ENCODE measurements at regions not wholly inside any gene's neighbourhood (a gene's known extent, or its start where the extent isn't known, plus 50 kb on each side); places are given as distances from the start of the nearest gene placed in this dataset.

DNA sequence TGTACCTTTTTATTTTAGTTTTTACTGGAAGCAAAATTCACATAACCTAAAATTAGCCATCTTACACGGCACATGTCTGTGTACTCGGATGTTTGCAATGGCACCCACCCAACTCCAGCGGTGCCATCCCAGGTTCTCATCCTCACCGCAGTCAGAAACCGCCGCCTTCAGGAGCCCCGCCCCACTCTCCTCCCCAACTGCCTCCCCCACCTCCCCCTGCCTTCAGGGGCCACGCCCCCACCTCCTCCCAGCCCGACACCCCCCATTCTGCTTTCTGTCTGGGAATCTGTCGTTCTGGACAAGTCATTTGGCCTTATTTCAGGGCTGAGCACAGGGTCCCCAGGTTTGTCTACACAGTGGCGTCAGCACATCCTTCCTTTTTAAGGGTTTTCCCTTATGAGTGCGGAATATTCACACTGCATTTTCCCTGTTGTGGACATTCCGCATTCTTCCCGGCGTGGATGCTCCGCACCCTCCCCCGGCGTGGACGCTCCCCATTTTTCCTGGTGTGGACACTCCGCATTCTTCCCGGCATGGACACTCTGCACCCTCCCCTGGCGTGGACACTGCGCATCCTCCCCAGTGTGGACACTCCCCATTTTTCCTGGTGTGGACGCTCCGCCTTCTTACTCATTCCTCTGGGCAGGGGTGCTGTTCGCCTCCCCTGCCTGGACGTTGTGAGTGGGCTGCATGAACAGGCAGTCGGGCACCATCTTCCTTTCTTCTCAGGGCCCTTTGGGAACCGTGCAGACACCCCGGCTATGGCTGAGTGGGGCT is 135.4 kb upstream of the NKX1-1 start:
- DNase-seq: no peak

- DNase-seq: no peak
Observed at GRCh38 chr4:1540601-1541375, 134.5 kb upstream of the NKX1-1 start.

GRCh38 chr4:1539859-1540600 is 133.8 kb upstream of the NKX1-1 start:
- no peak for DNase-seq

DNA sequence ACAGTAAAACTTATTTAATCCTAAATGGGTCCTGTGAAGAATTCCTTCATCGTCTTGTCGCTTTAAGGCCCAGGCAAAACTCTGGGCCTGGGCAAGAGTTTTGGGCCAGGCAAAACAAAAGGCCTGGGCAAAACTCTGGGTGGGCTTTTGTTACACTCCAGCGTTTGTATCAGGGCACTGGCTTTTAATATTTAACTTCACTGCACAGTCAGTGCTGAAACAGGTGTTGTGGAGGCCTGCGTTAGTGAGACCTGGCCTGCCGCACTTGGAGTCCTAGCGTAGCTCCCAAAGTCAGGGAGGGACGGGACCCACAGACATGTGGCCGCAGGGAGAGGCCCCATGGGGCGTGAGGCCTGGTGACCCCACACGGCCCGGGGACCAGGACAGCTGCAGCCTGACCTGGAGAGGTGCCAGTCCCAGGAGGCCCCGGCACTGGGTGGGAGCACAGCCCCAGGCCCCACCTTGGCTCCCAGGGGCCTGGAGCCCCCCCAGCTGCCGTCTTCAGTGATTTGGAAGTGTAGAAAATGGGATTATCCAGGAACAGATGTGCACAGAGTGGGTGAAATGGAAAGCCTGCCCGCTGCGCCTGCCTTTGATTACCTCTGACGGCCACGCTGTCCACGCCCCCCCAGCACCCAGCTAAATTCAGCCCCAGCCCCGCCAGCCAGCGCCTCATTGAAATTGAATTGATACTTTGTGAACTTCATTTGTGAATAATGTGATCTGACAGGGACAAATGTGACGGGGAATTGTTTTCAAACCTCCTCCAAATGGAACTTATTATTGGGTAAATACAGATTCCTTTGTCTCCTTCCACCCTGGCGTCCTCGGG is 132.9 kb upstream of the NKX1-1 start:
- DNase-seq: no peak

GRCh38 chr4:1538096-1538410 is 131.8 kb upstream of the NKX1-1 start:
- DNase-seq: no peak

GRCh38 chr4:1537410-1538095 is 131.3 kb upstream of the NKX1-1 start:
- DNase-seq: no peak

GRCh38 chr4:1536579-1537409 is 130.6 kb upstream of the NKX1-1 start:
- DNase-seq: no peak

- no peak for DNase-seq
Observed at GRCh38 chr4:1535926-1536578, 129.8 kb upstream of the NKX1-1 start.

DNA sequence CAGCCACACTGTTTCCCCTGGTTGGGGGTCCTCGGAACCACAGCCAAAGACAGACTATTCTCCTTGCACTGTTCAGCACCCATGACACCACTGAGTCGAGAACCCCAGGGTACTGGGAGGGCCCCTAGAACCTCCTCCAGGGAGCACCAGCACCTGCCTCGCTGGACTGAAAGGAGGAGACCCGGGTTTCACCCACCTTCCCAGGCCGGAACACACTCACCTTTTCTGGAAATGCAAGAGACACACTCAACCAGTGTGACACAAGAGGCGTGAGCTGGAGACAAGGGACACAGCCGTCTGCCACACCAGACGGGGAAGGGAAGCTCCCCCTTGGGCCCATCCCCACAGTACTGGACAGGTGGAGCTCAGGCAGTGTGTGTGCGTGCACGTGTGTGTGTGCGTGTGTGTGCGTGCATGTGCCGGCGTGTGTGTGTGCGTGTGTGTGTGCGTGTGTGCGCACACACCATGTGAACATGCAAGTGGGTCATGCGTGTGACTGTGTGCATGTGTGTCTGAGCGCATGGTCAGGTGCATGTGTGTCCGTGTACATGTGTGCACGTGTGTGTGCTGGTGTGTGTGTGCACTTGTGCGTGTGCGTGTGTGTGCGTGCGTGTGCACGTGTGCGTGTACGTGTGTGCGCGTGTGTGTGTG is 128.8 kb upstream of the NKX1-1 start:
- DNase-seq: no peak

- no peak for DNase-seq
Observed at GRCh38 chr4:1534095-1534872, 128.0 kb upstream of the NKX1-1 start.

GRCh38 chr4:1533501-1534064 is 127.3 kb upstream of the NKX1-1 start:
- no peak for DNase-seq

DNA sequence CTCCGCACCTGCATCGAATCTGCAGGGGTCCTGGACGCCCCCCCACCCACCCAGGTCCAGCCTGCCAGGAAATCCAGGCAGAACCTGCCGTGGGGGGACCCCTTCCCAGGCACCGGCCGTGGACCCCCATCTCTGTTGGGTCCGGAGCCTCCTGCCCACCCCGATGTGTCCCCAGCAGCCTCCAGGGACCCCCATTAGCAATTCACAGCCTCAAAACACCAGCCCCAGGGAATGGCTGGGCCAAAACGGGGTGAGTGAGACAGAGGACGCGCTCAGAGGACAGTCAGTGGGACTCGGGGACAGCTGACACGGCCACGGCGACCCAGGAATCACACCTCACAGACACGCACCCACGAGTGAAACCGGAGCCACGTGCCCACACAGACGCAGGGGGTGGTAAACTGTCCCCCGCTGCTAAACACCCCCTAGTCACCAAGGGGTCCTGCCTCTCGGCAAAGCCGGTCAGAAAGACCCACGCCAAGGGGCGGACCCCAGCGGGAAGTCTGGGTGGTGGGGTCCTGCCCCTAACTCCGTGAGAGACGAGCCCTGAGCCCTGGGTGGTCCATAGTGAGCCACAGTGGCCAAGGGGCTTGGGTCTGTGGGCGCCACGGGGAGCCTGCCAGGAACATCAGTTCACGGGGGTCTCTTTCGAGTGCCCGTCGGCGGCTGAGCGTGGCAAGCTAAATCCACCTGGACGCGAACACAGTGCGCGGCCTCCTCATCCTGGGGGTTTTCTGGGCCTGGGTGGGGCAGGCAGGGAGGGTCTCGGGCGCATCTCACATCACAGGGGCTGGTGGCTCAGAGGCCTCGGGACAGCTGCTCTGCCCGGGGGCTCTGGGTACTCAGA is 126.5 kb upstream of the NKX1-1 start:
- DNase-seq: no peak

GRCh38 chr4:1531683-1532548 is 125.7 kb upstream of the NKX1-1 start:
- DNase-seq: no peak

- no peak for DNase-seq
Observed at GRCh38 chr4:1530356-1530755, 124.1 kb upstream of the NKX1-1 start.

DNA sequence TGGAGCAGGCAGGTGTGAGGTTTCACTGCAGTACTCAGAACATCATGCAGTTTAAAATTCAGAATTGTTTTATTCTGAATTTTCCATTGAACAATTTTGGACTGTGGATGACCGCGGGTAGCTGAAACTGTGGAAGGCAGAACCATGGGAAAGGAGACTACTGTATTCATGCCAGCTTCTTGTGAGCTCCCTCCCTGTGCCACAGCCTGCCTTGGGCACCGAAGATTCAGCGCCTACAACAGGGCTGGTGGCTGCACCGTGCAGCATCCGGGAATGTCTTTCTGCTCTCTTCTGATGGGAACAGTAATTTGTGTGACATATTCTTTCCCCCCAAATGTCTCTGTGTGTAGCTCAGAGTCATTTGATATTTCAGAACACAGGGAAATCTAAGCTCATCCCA is 118.5 kb upstream of the NKX1-1 start:
- DNase-seq: no peak

DNA sequence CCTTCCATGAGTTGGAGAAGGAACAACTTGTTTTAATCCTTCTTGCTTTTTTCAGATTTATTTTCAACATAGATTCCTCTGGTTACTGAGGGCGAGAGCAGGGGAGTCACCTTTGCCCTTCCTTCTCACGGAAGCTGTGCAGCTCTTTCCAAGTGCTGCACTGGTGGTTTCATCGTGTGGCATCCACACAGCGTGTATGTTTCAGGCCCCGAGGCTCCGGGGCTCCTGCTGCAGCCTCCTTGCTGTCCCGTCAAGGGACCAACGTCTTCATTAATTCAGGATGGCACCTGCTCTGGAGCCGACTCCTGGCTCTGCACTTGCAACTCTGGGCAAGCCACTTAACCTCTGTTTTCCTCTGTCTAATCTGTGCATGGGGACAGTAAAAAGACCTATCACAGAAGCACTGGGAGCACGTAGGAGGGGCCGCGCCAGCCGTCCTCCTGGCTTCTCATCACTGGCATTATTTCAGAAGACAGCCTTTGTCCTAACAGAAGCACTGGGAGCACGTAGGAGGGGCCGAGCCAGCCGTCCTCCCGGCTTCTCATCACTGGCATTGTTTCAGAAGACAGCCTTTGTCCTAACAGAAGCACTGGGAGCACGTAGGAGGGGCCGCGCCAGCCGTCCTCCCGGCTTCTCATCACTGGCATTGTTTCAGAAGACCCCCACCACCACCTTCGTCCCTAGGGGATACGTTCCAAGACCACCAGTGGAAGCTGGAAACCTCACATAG is 117.8 kb upstream of the NKX1-1 start:
- DNase-seq: no peak

Measured in right forelimb (tissue), 1 donor.